ENCODE measurements at regions not wholly inside any gene's neighbourhood (a gene's known extent, or its start where the extent isn't known, plus 50 kb on each side); places are given as distances from the start of the nearest gene placed in this dataset.

DNA sequence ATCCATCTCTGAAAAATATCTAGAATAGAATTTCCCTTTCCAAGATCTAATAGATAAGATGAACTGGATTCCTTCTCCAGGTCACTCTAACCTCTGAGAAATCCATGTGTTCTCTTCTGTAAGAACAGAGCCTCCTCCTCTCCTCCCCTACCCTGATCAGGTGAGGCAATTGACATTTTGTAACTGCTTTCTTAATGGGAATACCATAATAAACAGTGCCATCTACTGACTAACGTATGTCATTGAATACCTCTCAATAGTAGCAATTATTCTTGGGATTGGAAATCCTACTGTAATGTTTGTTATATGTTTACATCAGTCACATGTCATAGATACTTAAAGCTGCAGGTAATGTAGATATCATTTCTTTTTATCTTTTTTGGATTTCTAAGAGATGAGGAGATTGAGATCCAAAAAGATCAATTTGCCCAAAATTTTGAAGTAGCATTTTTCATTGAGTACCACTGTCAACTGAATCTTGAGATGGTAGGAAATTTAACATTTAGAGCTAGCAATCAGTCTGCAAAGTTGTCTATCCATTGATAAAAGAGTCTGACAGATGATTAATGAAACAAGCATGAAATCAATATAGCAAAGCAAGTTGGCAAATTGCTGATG is 365.8 kb upstream of the HSF2 start (continued):
- TF ChIP-seq CTCFL (IDR thresholded peaks at IDR 0.05; ENCODE audit: borderline replicate concordance, insufficient read depth, low read depth, low read length, poor library complexity, severe bottlenecking) (no peak), ZNF785 (CRISPR knock-in tag; IDR thresholded peaks at IDR 0.05) (no peak), GTF2F1 (IDR thresholded peaks at IDR 0.05; ENCODE audit: low read depth, low read length) (no peak), CTCF (IDR thresholded peaks at IDR 0.05 in 2 of 3, conservative IDR thresholded peaks at IDR 0.05 in 1 of 3; ENCODE audit: insufficient read depth in 2 of 3, low read depth in 1 of 3, low read length in 3 of 3) (peak in 2 of 3 experiments; percentile 39 to 45; a peak in 3 of 6 replicates)
- TF ChIP-seq, protein P1, sequence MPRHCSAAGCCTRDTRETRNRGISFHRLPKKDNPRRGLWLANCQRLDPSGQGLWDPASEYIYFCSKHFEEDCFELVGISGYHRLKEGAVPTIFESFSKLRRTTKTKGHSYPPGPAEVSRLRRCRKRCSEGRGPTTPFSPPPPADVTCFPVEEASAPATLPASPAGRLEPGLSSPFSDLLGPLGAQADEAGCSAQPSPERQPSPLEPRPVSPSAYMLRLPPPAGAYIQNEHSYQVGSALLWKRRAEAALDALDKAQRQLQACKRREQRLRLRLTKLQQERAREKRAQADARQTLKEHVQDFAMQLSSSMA (CRISPR knock-in tag; IDR thresholded peaks at IDR 0.05) = no peak
- TF ChIP-seq, protein P2, sequence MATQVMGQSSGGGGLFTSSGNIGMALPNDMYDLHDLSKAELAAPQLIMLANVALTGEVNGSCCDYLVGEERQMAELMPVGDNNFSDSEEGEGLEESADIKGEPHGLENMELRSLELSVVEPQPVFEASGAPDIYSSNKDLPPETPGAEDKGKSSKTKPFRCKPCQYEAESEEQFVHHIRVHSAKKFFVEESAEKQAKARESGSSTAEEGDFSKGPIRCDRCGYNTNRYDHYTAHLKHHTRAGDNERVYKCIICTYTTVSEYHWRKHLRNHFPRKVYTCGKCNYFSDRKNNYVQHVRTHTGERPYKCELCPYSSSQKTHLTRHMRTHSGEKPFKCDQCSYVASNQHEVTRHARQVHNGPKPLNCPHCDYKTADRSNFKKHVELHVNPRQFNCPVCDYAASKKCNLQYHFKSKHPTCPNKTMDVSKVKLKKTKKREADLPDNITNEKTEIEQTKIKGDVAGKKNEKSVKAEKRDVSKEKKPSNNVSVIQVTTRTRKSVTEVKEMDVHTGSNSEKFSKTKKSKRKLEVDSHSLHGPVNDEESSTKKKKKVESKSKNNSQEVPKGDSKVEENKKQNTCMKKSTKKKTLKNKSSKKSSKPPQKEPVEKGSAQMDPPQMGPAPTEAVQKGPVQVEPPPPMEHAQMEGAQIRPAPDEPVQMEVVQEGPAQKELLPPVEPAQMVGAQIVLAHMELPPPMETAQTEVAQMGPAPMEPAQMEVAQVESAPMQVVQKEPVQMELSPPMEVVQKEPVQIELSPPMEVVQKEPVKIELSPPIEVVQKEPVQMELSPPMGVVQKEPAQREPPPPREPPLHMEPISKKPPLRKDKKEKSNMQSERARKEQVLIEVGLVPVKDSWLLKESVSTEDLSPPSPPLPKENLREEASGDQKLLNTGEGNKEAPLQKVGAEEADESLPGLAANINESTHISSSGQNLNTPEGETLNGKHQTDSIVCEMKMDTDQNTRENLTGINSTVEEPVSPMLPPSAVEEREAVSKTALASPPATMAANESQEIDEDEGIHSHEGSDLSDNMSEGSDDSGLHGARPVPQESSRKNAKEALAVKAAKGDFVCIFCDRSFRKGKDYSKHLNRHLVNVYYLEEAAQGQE (IDR thresholded peaks at IDR 0.05; ENCODE audit: borderline replicate concordance) = peak; percentile 24; the same call in 1 of the 2 replicates
- TF ChIP-seq, protein P2 (CRISPR knock-in tag; IDR thresholded peaks at IDR 0.05; ENCODE audit: low read depth) = no peak

Data from K562 (cell line).